Muscle of leg (tissue), 3 donors: ENCODE measurements at regions not wholly inside any gene's neighbourhood (a gene's known extent, or its start where the extent isn't known, plus 50 kb on each side); places are given as distances from the start of the nearest gene placed in this dataset.

Source experiments
- DNase-seq: peaks from one replicate; pipeline ENCODE4 v3.0.0; 2013
- H3K27ac ChIP-seq: one replicate; pipeline ENCODE4 v1.5.1; 2013; ENCODE audit warnings: mild to moderate bottlenecking, low read length, control low read depth
- H3K27me3 ChIP-seq: one replicate; pipeline ENCODE4 v1.6.1; 2013; ENCODE audit warnings: low read length; ENCODE audit not compliant: control insufficient read depth, insufficient read depth
- H3K36me3 ChIP-seq: one replicate; pipeline ENCODE4 v1.6.1; 2013; ENCODE audit warnings: low read length; ENCODE audit not compliant: control insufficient read depth, insufficient read depth
- H3K4me1 ChIP-seq: one replicate; pipeline ENCODE4 v1.6.1; 2013; ENCODE audit warnings: low read length; ENCODE audit not compliant: control insufficient read depth, insufficient read depth
- H3K4me3 ChIP-seq: one replicate; pipeline ENCODE4 v1.5.1; 2013; ENCODE audit warnings: low read length, control low read depth
- H3K9me3 ChIP-seq: replicated peaks from 2 replicates; pipeline ENCODE4 v1.6.1; 2013; ENCODE audit warnings: low read depth, low read length; ENCODE audit not compliant: control insufficient read depth
- WGBS: methylation state at CpG from one replicate; pipeline ENCODE4 v1.1.5; 2013; ENCODE audit warnings: missing lambda C conversion rate; ENCODE audit not compliant: insufficient coverage; 5-methylcytosine and 5-hydroxymethylcytosine counted together

DNA sequence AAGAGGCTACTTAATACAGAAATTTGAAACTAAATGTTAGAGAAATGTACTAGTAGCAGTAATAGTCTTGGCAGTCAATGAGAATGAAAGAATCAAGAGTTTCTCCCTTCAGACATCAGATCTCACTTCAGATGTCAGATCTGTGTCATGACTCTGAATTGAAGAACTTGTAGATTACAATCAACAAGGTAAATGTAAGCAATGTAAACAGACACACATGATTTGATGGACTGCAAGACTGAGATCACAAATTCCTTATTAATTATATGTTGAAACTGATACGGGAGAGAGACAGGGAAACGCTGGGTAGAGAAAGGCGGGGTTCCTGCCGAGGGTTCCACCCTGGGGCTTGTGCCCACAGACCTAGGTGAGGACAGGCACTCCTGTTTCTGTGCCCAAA is 65.5 kb upstream of the HHIP start:
- Histone ChIP-seq H3K27ac (no peak overlapping the region), H3K4me3 (no peak overlapping the region), H3K36me3 (no peaks in the 10 kb centered on the region), H3K4me1 (no peaks in the 10 kb centered on the region), H3K27me3 (peaks cover 3% of the 10 kb centered on the region), H3K9me3 (no peaks in the 10 kb centered on the region)
- 92% methylated on average over 3 of the region's 4 CpGs for WGBS
- no peak for DNase-seq

DNA sequence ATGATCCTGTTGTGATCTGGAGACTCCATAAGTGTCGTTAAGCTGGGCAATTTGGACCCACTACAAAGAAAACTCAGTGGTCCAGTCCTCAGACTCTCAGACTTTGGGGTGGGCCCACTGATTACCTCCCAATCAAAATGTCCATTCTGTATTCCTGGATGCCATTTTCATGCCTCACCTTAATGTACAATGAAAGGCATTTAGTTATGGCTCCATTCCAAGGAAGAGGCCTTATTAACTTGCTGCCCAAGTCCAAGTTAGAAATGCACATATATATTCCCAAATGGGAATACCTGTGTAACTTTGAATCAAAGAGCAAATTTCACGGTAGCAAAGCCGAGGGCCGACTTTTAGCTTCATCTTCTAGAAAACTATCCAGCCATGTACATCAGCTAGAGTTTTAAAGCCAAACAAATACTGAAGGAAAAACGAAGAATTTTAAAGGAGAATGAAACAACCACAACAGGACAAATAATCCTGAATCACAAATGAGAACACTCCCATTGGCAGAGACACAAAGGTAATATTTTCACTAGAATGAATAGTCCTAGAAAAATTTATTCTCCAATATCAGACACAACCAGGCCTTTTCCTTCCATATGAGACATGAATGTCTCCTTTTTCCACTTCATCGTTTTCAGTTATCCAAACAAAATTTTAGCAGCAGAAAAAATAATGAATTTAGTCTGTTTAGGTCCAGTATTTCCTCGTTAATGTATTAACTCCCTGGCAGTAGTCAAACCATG is 63.7 kb upstream of the HHIP start:
- DNase-seq, result no peak
- Histone ChIP-seq H3K9me3 (no peaks in the 10 kb centered on the region), H3K36me3 (no peaks in the 10 kb centered on the region), H3K27ac (no peak overlapping the region), H3K4me3 (no peak overlapping the region), H3K4me1 (no peaks in the 10 kb centered on the region), H3K27me3 (peaks cover 3% of the 10 kb centered on the region)
- WGBS, result 14% methylated on average over 1 of the region's 7 CpGs

DNA sequence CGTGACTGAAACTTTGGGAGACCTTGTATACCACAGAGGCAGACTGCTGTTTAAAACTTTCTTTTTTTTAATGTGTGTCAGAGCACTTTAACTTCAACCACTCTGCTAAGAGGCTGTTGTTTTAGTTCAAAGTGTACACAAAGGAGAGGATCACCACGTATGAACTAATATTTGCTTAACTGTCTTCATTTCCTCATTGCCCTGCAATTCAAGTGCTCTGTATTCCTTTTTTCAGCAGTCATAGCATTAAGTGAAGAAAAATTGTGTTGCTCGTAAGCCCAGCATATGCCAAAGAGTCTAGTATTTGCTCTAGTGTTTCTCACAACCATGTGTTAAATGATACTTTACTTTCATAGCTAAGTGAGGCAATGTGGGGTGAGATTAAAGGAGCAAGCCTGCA is 63.0 kb upstream of the HHIP start:
- 100% methylated on average over 1 of the region's 3 CpGs for WGBS
- Histone ChIP-seq H3K27ac (no peak overlapping the region), H3K9me3 (no peaks in the 10 kb centered on the region)

DNA sequence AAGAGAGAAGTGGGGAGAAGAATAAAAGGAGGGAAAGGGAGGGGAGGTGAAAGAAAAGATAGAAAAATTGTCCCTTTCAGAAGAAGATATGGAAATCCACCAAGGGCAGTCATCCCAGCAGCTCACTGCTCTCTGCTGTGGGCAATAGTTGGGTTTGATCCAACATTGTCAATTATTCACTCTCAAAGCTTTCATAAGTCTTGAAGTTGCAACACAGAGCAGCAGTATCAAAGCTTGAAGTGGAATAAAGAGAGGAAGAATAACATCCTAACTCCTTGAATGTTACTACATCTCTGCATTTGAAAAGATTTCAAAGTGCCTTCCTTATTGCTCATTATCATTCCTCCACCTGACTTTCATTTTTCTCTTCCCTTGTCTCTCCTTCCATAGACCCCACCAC is 62.3 kb upstream of the HHIP start:
- Histone ChIP-seq H3K9me3 (no peaks in the 10 kb centered on the region), H3K27me3 (peaks cover 3% of the 10 kb centered on the region), H3K4me1 (no peaks in the 10 kb centered on the region), H3K4me3 (no peak overlapping the region), H3K27ac (no peak overlapping the region), H3K36me3 (no peaks in the 10 kb centered on the region)
- no peak for DNase-seq

More for the DNA sequence above, 63.0 kb upstream of the HHIP start:
- no peaks in the 10 kb centered on the region for H3K4me1 ChIP-seq
- peaks cover 3% of the 10 kb centered on the region for H3K27me3 ChIP-seq
- DNase-seq, result no peak
- H3K4me3 ChIP-seq, result no peak overlapping the region
- H3K36me3 ChIP-seq, result no peaks in the 10 kb centered on the region

DNA sequence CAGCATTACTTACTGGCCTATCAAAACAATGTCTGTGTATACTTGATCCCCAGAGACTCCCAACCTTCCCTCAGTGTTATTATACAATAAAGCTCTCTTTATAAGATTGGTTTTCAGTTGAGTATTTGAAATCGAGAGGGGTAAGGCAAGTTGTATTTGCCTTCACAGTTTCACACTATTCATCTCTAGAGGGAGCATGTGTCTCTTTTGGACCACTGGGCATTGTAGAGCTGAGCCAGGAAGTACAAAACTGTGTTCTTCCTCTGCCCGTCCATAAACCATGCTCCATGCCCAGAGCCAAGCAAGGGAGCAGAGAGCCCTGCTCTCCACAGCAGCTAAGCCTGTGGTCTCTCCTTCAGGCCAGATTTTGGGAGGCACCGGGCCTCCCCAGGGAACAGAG is 61.5 kb upstream of the HHIP start:
- H3K9me3 ChIP-seq, result no peaks in the 10 kb centered on the region
- no peaks in the 10 kb centered on the region for H3K36me3 ChIP-seq
- H3K27ac ChIP-seq, result no peak overlapping the region
- DNase-seq, result no peak
- 88% methylated on average over 2 of the region's 3 CpGs for WGBS
- H3K4me1 ChIP-seq, result no peaks in the 10 kb centered on the region
- no peak overlapping the region for H3K4me3 ChIP-seq
- H3K27me3 ChIP-seq, result peaks cover 3% of the 10 kb centered on the region

DNA sequence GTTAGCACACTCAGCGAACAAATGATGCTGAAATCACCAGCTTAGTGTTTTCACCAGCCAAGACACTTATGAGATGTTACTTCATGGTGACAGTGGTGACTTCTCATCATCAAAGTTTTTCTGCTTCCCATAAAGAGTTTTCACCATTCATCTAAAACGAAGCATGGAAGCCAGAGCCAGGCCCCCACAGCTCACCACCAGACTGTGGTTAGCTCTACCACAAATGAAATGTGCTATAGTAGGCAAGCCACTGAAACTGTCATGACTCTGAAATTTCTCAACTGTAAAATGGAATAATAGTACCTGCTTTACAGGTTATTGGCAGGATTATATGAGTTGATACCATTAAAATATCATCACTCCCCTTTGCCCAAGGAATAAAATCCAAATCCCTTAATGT is 56.4 kb upstream of the HHIP start:
- no peaks in the 10 kb centered on the region for H3K27me3 ChIP-seq
- no peaks in the 10 kb centered on the region for H3K36me3 ChIP-seq
- H3K4me3 ChIP-seq, result no peak overlapping the region
- WGBS, result 100% methylated on average over 1 of the region's 2 CpGs
- H3K27ac ChIP-seq, result no peak overlapping the region
- no peak for DNase-seq
- peaks cover 3% of the 10 kb centered on the region for H3K4me1 ChIP-seq
- H3K9me3 ChIP-seq, result no peaks in the 10 kb centered on the region

DNA sequence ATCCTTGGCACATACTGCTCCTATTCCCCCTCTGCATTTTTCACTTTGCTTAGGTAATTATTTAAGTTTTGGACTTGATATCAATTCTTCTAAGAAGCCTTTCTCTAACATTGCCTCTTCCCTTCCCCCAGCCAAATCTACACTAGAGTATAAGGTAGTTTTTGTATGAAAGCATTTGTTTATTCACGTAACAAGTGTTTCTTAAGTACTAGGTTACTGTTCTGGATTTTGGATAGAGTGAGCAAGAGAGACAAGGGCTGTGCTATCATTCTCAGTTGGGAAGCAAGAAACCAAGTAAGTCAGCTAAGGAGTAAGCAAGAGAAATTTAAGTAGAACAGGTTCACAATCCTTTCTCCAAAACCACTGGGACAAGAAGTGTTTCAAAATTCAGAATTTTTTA is 55.9 kb upstream of the HHIP start:
- Histone ChIP-seq H3K4me3 (no peak overlapping the region), H3K27ac (no peak overlapping the region), H3K9me3 (no peaks in the 10 kb centered on the region), H3K4me1 (peaks cover 3% of the 10 kb centered on the region), H3K36me3 (no peaks in the 10 kb centered on the region), H3K27me3 (no peaks in the 10 kb centered on the region)
- no peak for DNase-seq
- no CpG with 5 or more reads among the region's 1 CpG for WGBS

DNA sequence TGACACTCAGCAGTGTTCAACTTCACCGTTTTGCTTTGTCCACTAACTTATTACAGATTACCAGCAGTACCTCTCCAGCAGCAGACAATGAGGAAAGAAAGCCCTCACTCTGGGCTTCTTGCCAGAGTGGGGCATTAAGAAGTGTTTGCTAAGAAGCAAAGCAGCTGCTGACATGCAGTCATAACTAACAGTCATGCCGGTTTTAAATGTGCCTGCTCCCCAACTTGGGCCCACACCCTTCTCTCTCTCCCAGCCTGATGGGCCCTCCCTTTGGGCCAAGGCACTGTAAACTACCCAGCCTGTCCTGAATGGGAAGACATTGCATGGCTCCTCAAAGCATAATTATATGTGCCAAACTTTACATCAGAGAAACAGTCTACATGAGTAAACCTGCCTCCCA is 54.6 kb upstream of the HHIP start:
- Histone ChIP-seq H3K4me3 (no peak overlapping the region), H3K36me3 (no peaks in the 10 kb centered on the region), H3K27ac (no peak overlapping the region), H3K27me3 (no peaks in the 10 kb centered on the region), H3K9me3 (no peaks in the 10 kb centered on the region), H3K4me1 (peaks cover 3% of the 10 kb centered on the region)
- 14% methylated on average over 1 of the region's 2 CpGs for WGBS
- DNase-seq, result peak; percentile 54

DNA sequence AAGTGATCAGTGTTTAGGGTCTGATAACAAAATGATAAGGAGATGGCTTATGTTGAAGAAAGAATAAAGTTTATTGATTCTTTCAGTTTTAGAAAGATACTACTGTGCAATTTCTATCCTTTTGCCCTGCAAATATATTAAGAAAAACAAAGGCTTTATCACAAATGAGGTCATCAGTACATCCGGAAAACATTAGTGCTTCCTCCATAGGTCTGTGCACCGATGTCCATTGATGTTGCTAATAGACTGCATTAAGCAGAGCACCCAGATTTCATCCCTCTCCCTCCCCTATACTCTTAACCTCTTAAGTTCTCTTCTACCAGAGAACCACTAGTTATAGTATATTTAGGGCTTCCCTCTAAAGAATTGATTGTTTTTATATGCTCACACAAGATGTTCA is 53.7 kb upstream of the HHIP start:
- Histone ChIP-seq H3K27ac (no peak overlapping the region), H3K36me3 (no peaks in the 10 kb centered on the region), H3K9me3 (no peaks in the 10 kb centered on the region), H3K27me3 (no peaks in the 10 kb centered on the region), H3K4me1 (peaks cover 3% of the 10 kb centered on the region), H3K4me3 (no peak overlapping the region)
- DNase-seq, result no peak
- WGBS, result 80% methylated on average over 1 of the region's 2 CpGs

DNA sequence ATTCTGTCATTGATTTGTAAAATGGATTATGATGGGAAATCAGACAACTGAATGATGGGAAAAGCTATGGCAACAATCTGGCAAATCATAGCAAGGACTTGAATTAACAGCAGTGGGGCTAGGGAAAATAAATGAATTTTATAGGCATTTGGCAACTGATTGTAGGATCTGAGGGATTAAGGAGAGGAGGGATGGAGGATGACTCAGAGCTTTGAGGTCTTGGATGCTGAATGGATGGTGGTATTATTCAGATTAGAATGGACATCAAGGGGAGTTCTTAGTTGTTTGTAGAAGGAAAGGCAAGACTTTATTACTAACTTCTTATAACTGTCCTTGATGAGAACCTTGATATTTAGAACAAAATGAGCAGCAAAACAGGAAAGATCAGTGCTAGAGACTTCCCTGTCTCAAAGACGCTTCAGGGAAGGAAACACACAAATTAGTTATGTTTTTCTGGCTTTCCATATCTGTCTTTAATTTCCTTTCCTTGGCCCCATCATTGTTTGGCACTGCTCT is 51.4 kb upstream of the HHIP start:
- H3K4me3 ChIP-seq, result no peak overlapping the region
- DNase-seq, result no peak
- no peaks in the 10 kb centered on the region for H3K27me3 ChIP-seq
- H3K4me1 ChIP-seq, result peaks cover 3% of the 10 kb centered on the region
- no peaks in the 10 kb centered on the region for H3K9me3 ChIP-seq
- H3K36me3 ChIP-seq, result no peaks in the 10 kb centered on the region
- H3K27ac ChIP-seq, result no peak overlapping the region
- no CpG with 5 or more reads among the region's 1 CpG for WGBS

DNA sequence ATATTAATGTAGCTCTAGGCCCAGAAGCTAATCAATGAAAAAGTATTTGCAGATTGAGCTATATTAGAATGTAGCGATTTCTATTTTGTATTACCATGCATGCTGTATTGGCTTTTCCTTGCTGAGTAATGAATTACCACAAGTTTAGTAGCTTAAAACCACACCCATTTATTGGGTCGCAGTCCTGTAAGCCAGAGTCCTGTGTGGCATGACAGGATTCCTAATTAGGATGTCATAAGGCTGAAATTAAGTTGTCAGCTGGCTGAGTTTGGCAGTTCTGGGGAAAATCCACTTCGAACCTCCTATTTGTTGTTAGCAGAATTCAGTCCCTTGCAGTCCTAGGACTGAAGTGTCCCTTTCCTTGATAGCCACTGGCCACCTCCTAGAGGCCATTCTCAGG is 50.3 kb upstream of the HHIP start:
- WGBS, result 100% methylated on average over 1 of the region's 3 CpGs
- no peak overlapping the region for H3K4me3 ChIP-seq
- no peak for DNase-seq
- H3K4me1 ChIP-seq, result peaks cover 3% of the 10 kb centered on the region
- no peak overlapping the region for H3K27ac ChIP-seq
- no peaks in the 10 kb centered on the region for H3K9me3 ChIP-seq
- H3K27me3 ChIP-seq, result no peaks in the 10 kb centered on the region
- H3K36me3 ChIP-seq, result no peaks in the 10 kb centered on the region
